CD4-positive, alpha-beta T cell (primary cell): ENCODE measurements at regions not wholly inside any gene's neighbourhood (a gene's known extent, or its start where the extent isn't known, plus 50 kb on each side); places are given as distances from the start of the nearest gene placed in this dataset.

Source experiments
- ATAC-seq: fragments of 200-7000 bp; cut with Tn5 transposase; one replicate; pipeline ENCODE4 v1.10.0; 2022; ENCODE audit warnings: mild to moderate bottlenecking; ENCODE audit not compliant: poor library complexity
- CTCF ChIA-PET: fragments of 350-600 bp; sonication (Branson Sonifier 250); formaldehyde crosslinking; loops from one replicate; lab custom pipeline; 2021; ENCODE audit warnings: antibody characterized with exemption, inconsistent platforms; lab: Charles Lee
- POLR2A ChIA-PET: fragments of 350-600 bp; sonication (Branson Sonifier 250); formaldehyde crosslinking; loops from one replicate; lab custom pipeline; 2021; ENCODE audit warnings: antibody characterized with exemption, inconsistent platforms; lab: Charles Lee
- DNase-seq, 14 experiments: peaks; one replicate each; pipeline ENCODE4 v3.0.0-alpha.2; 2013 to 2020; ENCODE audit warnings: mixed read lengths in 2 of 14
- H3K27ac ChIP-seq, 2 donors: one replicate each; pipeline versions ENCODE4 v1.5.1 to v1.7.0; 2013; ENCODE audit warnings: low read length in 2 of 2, low read depth in 1 of 2, mild to moderate bottlenecking in 1 of 2
- H3K27me3 ChIP-seq, 2 experiments: 1 replicate in 1 of 2; 2 replicates in 1 of 2; pipeline versions ENCODE4 v1.6.1 to v1.7.0; 2013; ENCODE audit warnings: low read length in 2 of 2, control low read depth in 1 of 2, mild to moderate bottlenecking in 1 of 2, moderate library complexity in 1 of 2; ENCODE audit not compliant: insufficient read depth in 2 of 2, control insufficient read depth in 1 of 2
- H3K36me3 ChIP-seq: one replicate; pipeline ENCODE4 v1.6.1; 2013; ENCODE audit warnings: low read length, control low read depth; ENCODE audit not compliant: insufficient read depth
- H3K4me1 ChIP-seq: one replicate; pipeline ENCODE4 v1.6.1; 2013; ENCODE audit warnings: low read length, control low read depth; ENCODE audit not compliant: insufficient read depth
- H3K4me3 ChIP-seq: one replicate; pipeline ENCODE4 v1.5.1; 2013; ENCODE audit warnings: mild to moderate bottlenecking, low read length, moderate library complexity
- H3K9me3 ChIP-seq, 2 experiments: 1 replicate in 1 of 2; 2 replicates in 1 of 2; pipeline versions ENCODE4 v1.6.1 to v1.7.0; 2013; ENCODE audit warnings: low read length in 2 of 2, mild to moderate bottlenecking in 2 of 2, control low read depth in 1 of 2, moderate library complexity in 1 of 2; ENCODE audit not compliant: control insufficient read depth in 1 of 2, insufficient read depth in 1 of 2
- H3K27ac Mint-ChIP-seq: one replicate; pipeline ENCODE4 v1.8.0; 2020; ENCODE audit warnings: mixed read lengths
- H3K27me3 Mint-ChIP-seq: one replicate; pipeline ENCODE4 v1.8.0; 2021; ENCODE audit warnings: mixed read lengths
- H3K36me3 Mint-ChIP-seq: one replicate; pipeline ENCODE4 v1.8.0; 2021; ENCODE audit warnings: low read depth, mixed read lengths
- H3K4me1 Mint-ChIP-seq: one replicate; pipeline ENCODE4 v1.8.0; 2021; ENCODE audit warnings: low read depth, mixed read lengths
- H3K4me3 Mint-ChIP-seq: one replicate; pipeline ENCODE4 v1.8.0; 2020; ENCODE audit warnings: mild to moderate bottlenecking, mixed read lengths
- H3K9me3 Mint-ChIP-seq: one replicate; pipeline ENCODE4 v1.8.0; 2020; ENCODE audit warnings: mixed read lengths
- intact Hi-C, 2 experiments: fragments of 100-400 bp; cut with DNase I in 1 of 2; cut with micrococcal nuclease in 1 of 2; formaldehyde crosslinking; loops; one replicate each; pipeline versions ENCODE4 v1.15.1 to v1.9.0; 2023 to 2025; cut with DNase I, micrococcal nuclease
- TF ChIP-seq, protein P1 (sequence below): fragments of 200-600 bp; IDR thresholded peaks from one replicate; pipeline ENCODE4 v1.8.0; 2022; ENCODE audit warnings: antibody characterized with exemption, mild to moderate bottlenecking

DNA sequence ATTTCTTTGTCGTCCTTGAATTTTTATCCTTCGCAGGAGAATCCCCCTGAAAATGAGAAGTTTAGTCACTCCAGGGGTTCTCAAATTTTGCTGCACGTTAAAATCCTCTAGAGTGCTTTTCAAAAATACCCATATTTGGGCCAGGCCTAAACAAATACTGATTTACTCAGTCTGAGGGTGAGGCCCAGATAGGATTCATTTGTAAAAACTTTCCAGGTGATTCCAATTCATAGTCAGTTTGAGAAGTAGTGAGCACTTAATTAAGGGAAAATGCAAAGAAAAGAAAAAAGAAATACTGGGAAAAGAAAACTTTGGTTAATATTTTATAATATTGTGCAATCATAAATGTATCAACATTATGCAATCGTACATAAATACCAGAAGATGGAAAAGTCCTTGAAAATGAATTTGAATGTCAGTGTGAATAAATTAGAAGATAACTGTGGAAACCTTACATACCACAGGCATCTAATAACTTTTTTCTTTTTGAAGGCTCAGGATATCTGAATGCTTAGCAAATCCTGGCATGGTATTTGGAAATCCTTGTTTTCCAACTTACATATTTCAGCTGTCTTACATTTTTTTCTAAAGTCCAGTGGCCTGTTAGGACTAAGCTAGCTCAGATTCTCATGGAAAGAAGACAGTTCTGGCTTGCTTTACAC lies 116.5 kb upstream of the DAPK1 start:
- ATAC-seq (no peak), DNase-seq (no peak)
- Histone ChIP-seq H3K4me1 (no peaks in the 10 kb centered on the region), H3K36me3 (no peaks in the 10 kb centered on the region), H3K4me3 (no peak overlapping the region), H3K9me3 (no peaks in the 10 kb centered on the region), H3K27ac (no peak overlapping the region), H3K27me3 (no peaks in the 10 kb centered on the region)
- Mint-ChIP-seq H3K4me3 (no peak overlapping the region), H3K27me3 (peaks cover 3% of the 10 kb centered on the region), H3K27ac (no peak overlapping the region), H3K36me3 (no peaks in the 10 kb centered on the region), H3K4me1 (no peaks in the 10 kb centered on the region), H3K9me3 (no peaks in the 10 kb centered on the region)
- ChIA-PET CTCF (no interaction called here), POLR2A (no interaction called here)
- intact Hi-C loops = no loop called here
- TF ChIP-seq, protein P1, sequence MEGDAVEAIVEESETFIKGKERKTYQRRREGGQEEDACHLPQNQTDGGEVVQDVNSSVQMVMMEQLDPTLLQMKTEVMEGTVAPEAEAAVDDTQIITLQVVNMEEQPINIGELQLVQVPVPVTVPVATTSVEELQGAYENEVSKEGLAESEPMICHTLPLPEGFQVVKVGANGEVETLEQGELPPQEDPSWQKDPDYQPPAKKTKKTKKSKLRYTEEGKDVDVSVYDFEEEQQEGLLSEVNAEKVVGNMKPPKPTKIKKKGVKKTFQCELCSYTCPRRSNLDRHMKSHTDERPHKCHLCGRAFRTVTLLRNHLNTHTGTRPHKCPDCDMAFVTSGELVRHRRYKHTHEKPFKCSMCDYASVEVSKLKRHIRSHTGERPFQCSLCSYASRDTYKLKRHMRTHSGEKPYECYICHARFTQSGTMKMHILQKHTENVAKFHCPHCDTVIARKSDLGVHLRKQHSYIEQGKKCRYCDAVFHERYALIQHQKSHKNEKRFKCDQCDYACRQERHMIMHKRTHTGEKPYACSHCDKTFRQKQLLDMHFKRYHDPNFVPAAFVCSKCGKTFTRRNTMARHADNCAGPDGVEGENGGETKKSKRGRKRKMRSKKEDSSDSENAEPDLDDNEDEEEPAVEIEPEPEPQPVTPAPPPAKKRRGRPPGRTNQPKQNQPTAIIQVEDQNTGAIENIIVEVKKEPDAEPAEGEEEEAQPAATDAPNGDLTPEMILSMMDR = no peak

DNA sequence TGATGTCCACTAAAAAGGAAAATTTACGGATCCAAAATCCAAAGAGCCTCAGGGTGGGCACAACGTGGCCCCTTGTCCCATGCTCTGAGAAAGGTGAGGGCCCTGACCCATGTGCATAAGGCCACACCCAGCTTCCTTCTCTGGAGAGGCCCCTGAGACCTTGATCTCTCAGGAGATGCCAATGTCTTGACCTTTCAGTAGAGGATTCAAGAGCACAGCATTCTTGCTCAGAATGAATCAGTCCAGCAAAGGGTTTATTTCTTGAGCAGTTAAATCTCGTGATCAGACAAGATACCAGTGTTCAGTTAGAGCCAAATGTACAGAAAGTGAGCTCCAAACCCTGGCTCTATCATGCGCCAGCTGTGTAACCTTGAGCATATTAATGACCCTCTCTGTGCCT lies 115.9 kb upstream of the DAPK1 start:
- H3K36me3 ChIP-seq = no peaks in the 10 kb centered on the region
- no peaks in the 10 kb centered on the region for H3K9me3 ChIP-seq
- Mint-ChIP-seq H3K27me3 (peaks cover 3% of the 10 kb centered on the region), H3K36me3 (no peaks in the 10 kb centered on the region), H3K27ac (no peak overlapping the region), H3K4me3 (no peak overlapping the region), H3K9me3 (no peaks in the 10 kb centered on the region), H3K4me1 (no peaks in the 10 kb centered on the region)
- intact Hi-C loops = no loop called here
- no peaks in the 10 kb centered on the region for H3K27me3 ChIP-seq
- H3K27ac ChIP-seq = no peak overlapping the region
- DNase-seq (no peak), ATAC-seq (no peak)
- ChIA-PET CTCF (no interaction called here), POLR2A (no interaction called here)
- H3K4me3 ChIP-seq = no peak overlapping the region
- TF ChIP-seq, protein P1 = no peak
- no peaks in the 10 kb centered on the region for H3K4me1 ChIP-seq

DNA sequence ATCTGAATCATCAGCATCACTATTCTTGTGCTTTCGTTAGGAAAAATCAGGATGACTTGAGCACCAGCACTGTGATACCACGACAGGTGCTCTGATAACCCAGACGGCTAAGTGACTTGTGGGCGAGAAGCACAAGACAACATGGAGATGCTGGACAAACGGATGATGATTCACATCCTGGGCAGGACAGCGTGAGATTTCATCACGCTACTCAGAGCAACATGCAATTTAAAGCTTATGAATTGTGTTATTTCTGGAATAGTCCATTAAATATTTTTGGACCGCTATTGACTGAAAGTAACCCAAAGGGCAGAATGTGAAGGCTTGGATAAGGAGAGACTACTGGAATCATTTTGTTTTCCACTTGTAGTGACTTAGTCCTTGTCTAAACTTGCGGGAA lies 114.8 kb upstream of the DAPK1 start:
- no peaks in the 10 kb centered on the region for H3K9me3 Mint-ChIP-seq
- no peak overlapping the region for H3K4me3 Mint-ChIP-seq
- POLR2A ChIA-PET = no interaction called here
- Histone ChIP-seq H3K27ac (no peak overlapping the region), H3K9me3 (no peaks in the 10 kb centered on the region), H3K4me1 (no peaks in the 10 kb centered on the region), H3K4me3 (no peak overlapping the region), H3K36me3 (no peaks in the 10 kb centered on the region), H3K27me3 (no peaks in the 10 kb centered on the region)
- H3K4me1 Mint-ChIP-seq = no peaks in the 10 kb centered on the region
- no peak overlapping the region for H3K27ac Mint-ChIP-seq
- no peak for ATAC-seq
- peaks cover 7% of the 10 kb centered on the region for H3K27me3 Mint-ChIP-seq
- TF ChIP-seq, protein P1 = no peak
- no peaks in the 10 kb centered on the region for H3K36me3 Mint-ChIP-seq
- CTCF ChIA-PET = no interaction called here
- intact Hi-C loops = no loop called here
- DNase-seq = peak in 2 of 14 experiments; percentile 22 to 33
